Glomerular visceral epithelial cell (primary cell): ENCODE measurements at regions not wholly inside any gene's neighbourhood (a gene's known extent, or its start where the extent isn't known, plus 50 kb on each side); places are given as distances from the start of the nearest gene placed in this dataset.

ENCODE experiments used
- DNase-seq: peaks from one replicate; pipeline ENCODE4 v3.0.0-alpha.2; 2016; ENCODE audit errors: extremely low spot score

- DNase-seq: no peak
These were observed 151.0 kb downstream of the COX7C start for GRCh38 chr5:86768699-86769202.

- DNase-seq: no peak
These were observed 162.3 kb downstream of the COX7C start for GRCh38 chr5:86780018-86780417.

- no peak for DNase-seq
These were observed 169.2 kb downstream of the COX7C start for GRCh38 chr5:86786955-86787354.

GRCh38 chr5:86795659-86796058 is 177.9 kb downstream of the COX7C start:
- no peak for DNase-seq

- no peak for DNase-seq
These were observed 179.9 kb downstream of the COX7C start for GRCh38 chr5:86797677-86798076.

- peak; percentile 12 for DNase-seq
These were observed 188.5 kb downstream of the COX7C start for GRCh38 chr5:86806206-86806605.

GRCh38 chr5:86807046-86808031 is 189.6 kb downstream of the COX7C start:
- no peak for DNase-seq

- no peak for DNase-seq
These were observed 196.6 kb downstream of the COX7C start for GRCh38 chr5:86814315-86814714.

GRCh38 chr5:86814907-86815306 is 197.2 kb downstream of the COX7C start:
- no peak for DNase-seq

- no peak for DNase-seq
These were observed 206.9 kb downstream of the COX7C start for GRCh38 chr5:86824637-86825036.

GRCh38 chr5:86831128-86831527 is 213.4 kb downstream of the COX7C start:
- no peak for DNase-seq

GRCh38 chr5:86833868-86834267 is 216.1 kb downstream of the COX7C start:
- DNase-seq: no peak

- DNase-seq: no peak
These were observed 219.9 kb downstream of the COX7C start for GRCh38 chr5:86837610-86838009.

- peak; percentile 22 for DNase-seq
These were observed 220.3 kb downstream of the COX7C start for GRCh38 chr5:86838083-86838482.

GRCh38 chr5:86841000-86841644 is 223.4 kb downstream of the COX7C start:
- DNase-seq: no peak

- DNase-seq: no peak
These were observed 240.7 kb downstream of the COX7C start for GRCh38 chr5:86858442-86858841.

GRCh38 chr5:86861512-86861911 is 243.8 kb downstream of the COX7C start:
- peak; percentile 6 for DNase-seq

- DNase-seq: no peak
These were observed 244.4 kb downstream of the COX7C start for GRCh38 chr5:86862093-86862492.

- no peak for DNase-seq
These were observed 246.3 kb downstream of the COX7C start for GRCh38 chr5:86864051-86864450.

- no peak for DNase-seq
These were observed 247.6 kb downstream of the COX7C start for GRCh38 chr5:86865256-86865785.

- DNase-seq: no peak
These were observed 248.3 kb downstream of the COX7C start for GRCh38 chr5:86866036-86866435.

GRCh38 chr5:86869268-86869667 is 251.5 kb downstream of the COX7C start:
- DNase-seq: no peak

GRCh38 chr5:86875539-86875938 is 257.8 kb downstream of the COX7C start:
- no peak for DNase-seq
